Keratinocyte (primary cell): ENCODE measurements at regions not wholly inside any gene's neighbourhood (a gene's known extent, or its start where the extent isn't known, plus 50 kb on each side); places are given as distances from the start of the nearest gene placed in this dataset.

Experiments used
- DNase-seq: peaks from one replicate; pipeline ENCODE4 v3.0.0-alpha.2; 2011; ENCODE audit warnings: low read depth, missing footprints, low spot score
- FAIRE-seq: peaks from 2 replicates; lab custom pipeline; 2011; peaks lifted over from hg19 to GRCh38; lab: Jason Lieb, UNC
- H2AFZ ChIP-seq: 2 replicates; pipeline ENCODE4 v1.6.0; 2012; ENCODE audit warnings: low read length, control low read depth, inconsistent platforms; ENCODE audit not compliant: control insufficient read depth
- H3K27ac ChIP-seq: 2 replicates; pipeline ENCODE4 v1.5.1; 2011; ENCODE audit warnings: low read length; ENCODE audit not compliant: control insufficient read depth, insufficient read depth
- H3K27me3 ChIP-seq: 3 replicates; pipeline ENCODE4 v1.6.0; 2011; ENCODE audit warnings: low read length; ENCODE audit not compliant: control insufficient read depth, insufficient read depth; ENCODE audit errors: extremely low read depth
- H3K36me3 ChIP-seq, 2 experiments: 2 replicates in 1 of 2; 3 replicates in 1 of 2; pipeline ENCODE4 v1.5.1; 2011; ENCODE audit warnings: low read length in 2 of 2, mild to moderate bottlenecking in 1 of 2; ENCODE audit not compliant: control insufficient read depth in 2 of 2, insufficient read depth in 2 of 2; ENCODE audit errors: extremely low read depth in 1 of 2
- H3K4me1 ChIP-seq: 3 replicates; pipeline ENCODE4 v1.5.1; 2011; ENCODE audit warnings: low read length; ENCODE audit not compliant: control insufficient read depth, insufficient read depth; ENCODE audit errors: extremely low read depth
- H3K4me2 ChIP-seq: 3 replicates; pipeline ENCODE4 v1.6.0; 2011; ENCODE audit warnings: low read depth, low read length; ENCODE audit not compliant: control insufficient read depth, insufficient read depth; ENCODE audit errors: extremely low read depth
- H3K4me3 ChIP-seq, 3 experiments: fragments of 200-600 bp in 1 of 3; sonication (generic) in 1 of 3; 2 replicates in 2 of 3; 3 replicates in 1 of 3; pipeline ENCODE4 v1.5.1; 2011 to 2016; ENCODE audit warnings: low read length in 3 of 3, mild to moderate bottlenecking in 3 of 3, control low read depth in 2 of 3, inconsistent platforms in 1 of 3, low read depth in 1 of 3, mixed read lengths in 1 of 3, mixed run types in 1 of 3, moderate library complexity in 1 of 3; ENCODE audit not compliant: control insufficient read depth in 2 of 3, insufficient read depth in 2 of 3; ENCODE audit errors: extremely low read depth in 1 of 3
- H3K79me2 ChIP-seq: 2 replicates; pipeline ENCODE4 v1.6.0; 2012; ENCODE audit warnings: low read length; ENCODE audit not compliant: control insufficient read depth, insufficient read depth
- H3K9ac ChIP-seq: 3 replicates; pipeline ENCODE4 v1.6.0; 2011; ENCODE audit warnings: low read length; ENCODE audit not compliant: control insufficient read depth, insufficient read depth; ENCODE audit errors: extremely low read depth
- H3K9me1 ChIP-seq: 3 replicates; pipeline ENCODE4 v1.6.0; 2011; ENCODE audit warnings: low read length; ENCODE audit not compliant: control insufficient read depth, insufficient read depth; ENCODE audit errors: extremely low read depth
- H3K9me3 ChIP-seq: 2 replicates; pipeline ENCODE4 v1.5.1; 2012; ENCODE audit warnings: low read depth, low read length; ENCODE audit not compliant: control insufficient read depth
- H4K20me1 ChIP-seq: 3 replicates; pipeline ENCODE4 v1.6.0; 2011; ENCODE audit warnings: low read length; ENCODE audit not compliant: control insufficient read depth, insufficient read depth; ENCODE audit errors: extremely low read depth
- CTCF ChIP-seq, 3 experiments: IDR thresholded peaks in 1 of 3; conservative IDR thresholded peaks in 1 of 3; optimal IDR thresholded peaks in 1 of 3; 2 replicates in 2 of 3; 3 replicates in 1 of 3; pipeline versions ENCODE3 to v1.5.1; 2011; ENCODE audit warnings: low read length in 3 of 3, mild to moderate bottlenecking in 3 of 3, moderate library complexity in 2 of 3, control low read depth in 1 of 3, inconsistent platforms in 1 of 3; ENCODE audit not compliant: insufficient read depth in 2 of 3; ENCODE audit errors: extremely low read depth in 1 of 3
- EZH2 ChIP-seq: IDR thresholded peaks from one replicate; pipeline ENCODE4 v1.6.1; 2012; ENCODE audit warnings: inconsistent platforms, mild to moderate bottlenecking, low read length, moderate library complexity
- dilution Hi-C: fragments of 300-500 bp; cut with MboI; formaldehyde crosslinking; loops from one replicate; pipeline ENCODE4 v1.7.0; 2020; ENCODE audit warnings: low sequenced_read_pairs; ENCODE audit not compliant: extremely low pct_ligation_motif_present

DNA sequence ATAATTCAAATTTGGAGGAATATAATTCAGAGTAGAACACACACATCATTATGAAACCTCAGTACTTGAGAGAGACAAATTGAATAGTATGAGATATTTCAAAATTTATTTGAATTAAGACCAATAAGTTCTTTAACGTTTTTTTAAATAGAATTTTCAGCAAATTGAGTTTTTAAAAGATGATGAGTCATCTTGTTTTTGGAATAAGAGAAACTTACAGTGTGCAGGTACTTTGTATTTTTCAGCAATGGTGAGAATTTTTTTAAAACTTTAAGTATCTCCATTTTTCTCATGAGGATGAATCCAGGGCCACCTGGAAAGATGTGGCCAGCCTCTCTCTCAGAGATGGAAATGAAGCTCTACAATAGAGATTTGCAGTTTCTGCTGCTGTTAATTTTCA is 1015.0 kb upstream of the TENM4 start:
- Histone ChIP-seq H3K4me2 (no peak overlapping the region), H3K4me1 (no peaks in the 10 kb centered on the region), H3K27ac (no peak overlapping the region), H4K20me1 (no peaks in the 10 kb centered on the region), H2AFZ (no peak overlapping the region), H3K79me2 (no peaks in the 10 kb centered on the region), H3K9me3 (no peaks in the 10 kb centered on the region), H3K4me3 (no peak overlapping the region), H3K9me1 (no peaks in the 10 kb centered on the region), H3K36me3 (no peaks in the 10 kb centered on the region), H3K27me3 (no peaks in the 10 kb centered on the region), H3K9ac (no peak overlapping the region)
- dilution Hi-C loops = no loop called here
- FAIRE-seq = no peak
- no peak for DNase-seq
- no peak for TF ChIP-seq EZH2
- TF ChIP-seq CTCF (optimal IDR thresholded peaks at IDR 0.05 in 1 of 3, IDR thresholded peaks at IDR 0.05 in 1 of 3, conservative IDR thresholded peaks at IDR 0.05 in 1 of 3; ENCODE audit: extremely low read depth in 1 of 3, insufficient read depth in 2 of 3, low read length in 3 of 3) = no peak

DNA sequence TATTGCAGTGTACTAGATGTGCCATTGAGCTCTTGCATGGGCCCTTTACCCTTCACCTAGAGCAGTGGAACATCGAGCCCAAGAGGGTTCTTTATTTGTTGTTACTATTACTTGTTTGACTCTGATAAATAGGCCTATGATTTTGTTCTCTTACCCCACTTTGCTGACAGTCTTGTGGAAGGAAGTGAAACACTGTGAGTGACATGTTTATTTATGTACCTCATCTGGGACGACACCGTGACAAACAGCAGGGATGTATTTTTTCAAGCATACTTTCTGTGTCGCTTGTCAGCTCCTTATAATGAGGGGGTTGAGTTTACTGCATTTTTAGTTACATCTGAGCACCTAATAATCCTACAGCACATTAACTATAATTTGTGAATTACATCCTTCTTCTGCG is 1010.3 kb upstream of the TENM4 start:
- no peak overlapping the region for H3K9ac ChIP-seq
- H3K27ac ChIP-seq = no peak overlapping the region
- H3K4me1 ChIP-seq = no peaks in the 10 kb centered on the region
- DNase-seq = no peak
- H2AFZ ChIP-seq = no peak overlapping the region
- no peaks in the 10 kb centered on the region for H3K9me1 ChIP-seq
- dilution Hi-C loops = no loop called here
- H4K20me1 ChIP-seq = no peaks in the 10 kb centered on the region
- TF ChIP-seq EZH2 (no peak), CTCF (optimal IDR thresholded peaks at IDR 0.05 in 1 of 3, IDR thresholded peaks at IDR 0.05 in 1 of 3, conservative IDR thresholded peaks at IDR 0.05 in 1 of 3; ENCODE audit: extremely low read depth in 1 of 3, insufficient read depth in 2 of 3, low read length in 3 of 3) (no peak)
- H3K9me3 ChIP-seq = no peaks in the 10 kb centered on the region
- peaks cover 2% of the 10 kb centered on the region for H3K27me3 ChIP-seq
- FAIRE-seq = no peak
- H3K4me3 ChIP-seq = no peak overlapping the region
- no peaks in the 10 kb centered on the region for H3K36me3 ChIP-seq
- H3K4me2 ChIP-seq = no peak overlapping the region
- no peaks in the 10 kb centered on the region for H3K79me2 ChIP-seq
